ENCODE measurements at regions not wholly inside any gene's neighbourhood (a gene's known extent, or its start where the extent isn't known, plus 50 kb on each side); places are given as distances from the start of the nearest gene placed in this dataset.

- Histone ChIP-seq H3K14ac (ENCODE audit: insufficient read length) (no peak overlapping the region), H3K23me2 (ENCODE audit: low read depth, low read length) (no peaks in the 10 kb centered on the region), H3K23ac (ENCODE audit: insufficient read length) (no peak overlapping the region), H3K4me1 (replicated peaks in 1 of 4; ENCODE audit: control insufficient read depth in 3 of 4, insufficient read depth in 4 of 4, low read length in 3 of 4) (no peaks in the 10 kb centered on the region), H3K79me1 (ENCODE audit: low read depth, low read length) (no peaks in the 10 kb centered on the region), H4K5ac (ENCODE audit: insufficient read length, low read depth, low read length) (no peak overlapping the region), H3K9ac (replicated peaks in 1 of 4; ENCODE audit: extremely low read depth in 1 of 4, low read depth in 3 of 4, low read length in 3 of 4) (no peak overlapping the region), H3K4me3 (ENCODE audit: extremely low read depth in 1 of 4, insufficient read depth in 2 of 4, low read depth in 3 of 4, low read length in 4 of 4) (no peak overlapping the region), H2BK5ac (ENCODE audit: low read depth, low read length) (no peak overlapping the region), H3K56ac (replicated peaks; ENCODE audit: insufficient read length, low read depth, low read length) (no peak overlapping the region), H3K9me3 (ENCODE audit: insufficient read depth in 2 of 2, low read depth in 1 of 2, low read length in 1 of 2) (no peaks in the 10 kb centered on the region), H3K27me3 (replicated peaks in 1 of 4; ENCODE audit: control insufficient read depth in 3 of 4, extremely low read depth in 1 of 4, insufficient read depth in 3 of 4, low read length in 3 of 4) (no peaks in the 10 kb centered on the region), H2BK20ac (ENCODE audit: low read length) (no peak overlapping the region), H4K20me1 (replicated peaks in 1 of 2; ENCODE audit: control insufficient read depth in 1 of 2, insufficient read depth in 2 of 2, low read length in 2 of 2) (no peaks in the 10 kb centered on the region), H2BK12ac (ENCODE audit: low read depth, low read length) (no peak overlapping the region), H2AFZ (ENCODE audit: low read length) (0 out of 2 replicates have a peak overlapping the region, but pooled peaks have one; percentile 3), H3K4ac (replicated peaks; ENCODE audit: insufficient read length, low read depth, low read length) (no peak overlapping the region), H4K8ac (ENCODE audit: extremely low read depth, insufficient read depth, low read length) (no peak overlapping the region), H3K79me2 (ENCODE audit: control insufficient read depth in 1 of 2, insufficient read depth in 2 of 2, low read length in 2 of 2) (no peaks in the 10 kb centered on the region), H4K91ac (replicated peaks; ENCODE audit: insufficient read length, low read length) (no peak overlapping the region), H2BK120ac (replicated peaks; ENCODE audit: low read depth, low read length) (no peak overlapping the region), H3K4me2 (ENCODE audit: insufficient read depth in 1 of 2, low read depth in 2 of 2, low read length in 2 of 2) (no peak overlapping the region), H2BK15ac (ENCODE audit: low read length) (no peak overlapping the region), H2AK5ac (ENCODE audit: low read depth, low read length) (no peak overlapping the region), H3K36me3 (ENCODE audit: control insufficient read depth in 2 of 4, insufficient read depth in 4 of 4, low read length in 3 of 4) (no peaks in the 10 kb centered on the region), H3K18ac (ENCODE audit: extremely low read depth, low read length) (no peak overlapping the region), H3K27ac (ENCODE audit: low read depth, low read length) (no peak overlapping the region)
- no peak for TF ChIP-seq TCF12 (IDR thresholded peaks at IDR 0.05; ENCODE audit: low read depth, low read length)
- TF ChIP-seq CBX5 (IDR thresholded peaks at IDR 0.05; ENCODE audit: low read depth, low read length), result no peak
- no peak for TF ChIP-seq BACH1 (IDR thresholded peaks at IDR 0.05; ENCODE audit: low read length)
- TF ChIP-seq CEBPB (IDR thresholded peaks at IDR 0.05; ENCODE audit: low read depth, low read length), result no peak
- no peak for TF ChIP-seq E2F6 (IDR thresholded peaks at IDR 0.05)
- TF ChIP-seq JUND (IDR thresholded peaks at IDR 0.05; ENCODE audit: low read length), result no peak
- TF ChIP-seq SUZ12 (IDR thresholded peaks at IDR 0.05; ENCODE audit: low read length), result no peak
- TF ChIP-seq SRF (IDR thresholded peaks at IDR 0.05; ENCODE audit: low read depth, low read length), result no peak
- TF ChIP-seq RBBP5 (IDR thresholded peaks at IDR 0.05; ENCODE audit: borderline replicate concordance, low read depth, low read length), result no peak
- no peak for TF ChIP-seq ASH2L (IDR thresholded peaks at IDR 0.05; ENCODE audit: low read length)
- no peak for TF ChIP-seq SIN3A (conservative IDR thresholded peaks at IDR 0.05 in 1 of 2, IDR thresholded peaks at IDR 0.05 in 1 of 2; ENCODE audit: low read depth in 1 of 2, low read length in 2 of 2)
- TF ChIP-seq YY1 (IDR thresholded peaks at IDR 0.05; ENCODE audit: low read depth, low read length), result no peak
- no peak for TF ChIP-seq RNF2 (IDR thresholded peaks at IDR 0.05; ENCODE audit: borderline replicate concordance, low read depth, low read length, missing control alignments, poor library complexity, severe bottlenecking)
- ChIA-PET POLR2A (ENCODE audit: partially characterized antibody) (no interaction called here), CTCF (ENCODE audit: partially characterized antibody) (interaction anchor here (0.6 to 1.3 kb wide), 3 partner anchors 41 to 165 kb away, joined by 3 to 4 read pairs (median 3); no protein-coding TSS in a partner anchor)
- 80% methylated on average over 3 of the region's 3 CpGs; no CpG with 5 or more reads in 1 of the 2 experiments for WGBS, 2 experiments (ENCODE audit: extremely low coverage in 1 of 2, insufficient coverage in 1 of 2, insufficient read length in 1 of 2, insufficient replicate concordance in 2 of 2, low coverage in 1 of 2, low lambda C conversion rate in 2 of 2, missing lambda C conversion rate in 1 of 2)
- no peak for DNase-seq (ENCODE audit: low read depth in 1 of 2, low spot score in 2 of 2)
- no peak for FAIRE-seq
Observed at GRCh38 chr7:106987777-106988176, 56.7 kb upstream of the PRKAR2B start.
